HepG2 (cell line): ENCODE measurements at regions not wholly inside any gene's neighbourhood (a gene's known extent, or its start where the extent isn't known, plus 50 kb on each side); places are given as distances from the start of the nearest gene placed in this dataset.

Experiments
- ATAC-seq: fragments of 200-7000 bp; cut with Tn5 transposase; 3 replicates; pipeline ENCODE4 v1.9.1; 2020; ENCODE audit warnings: mild to moderate bottlenecking, moderate library complexity
- BruUV-seq: library from RNA; stranded (reverse); fragments of 400-500 nt; replicated peaks from 2 replicates; lab custom pipeline; 2021; lab: Mats Ljungman, UMichigan
- CTCF ChIA-PET: fragments of 300-600 bp; formaldehyde crosslinking; extraction: SDS; loops from one replicate; lab custom pipeline; 2021; ENCODE audit warnings: low total read pairs, inconsistent platforms, low intra/inter-chr PET ratio; lab: Yijun Ruan, JAX
- POLR2A ChIA-PET: fragments of 350-600 bp; sonication (Branson Sonifier 250); formaldehyde crosslinking; loops from one replicate; lab custom pipeline; 2020; ENCODE audit warnings: antibody characterized with exemption, inconsistent platforms; lab: Yijun Ruan, JAX
- DNase-seq: peaks from one replicate; pipeline ENCODE4 v3.0.0-alpha.2; 2015; ENCODE audit warnings: low spot score
- FAIRE-seq: peaks from 3 replicates; lab custom pipeline; 2011; peaks lifted over from hg19 to GRCh38; lab: Jason Lieb, UNC
- H2AFZ ChIP-seq: one replicate; pipeline ENCODE4 v1.6.1; 2011; ENCODE audit warnings: low read length, inconsistent platforms
- H3K27ac ChIP-seq: fragments of 300-600 bp; 3 replicates; pipeline ENCODE4 v1.8.0; 2011; ENCODE audit warnings: mixed run types, mild to moderate bottlenecking, mixed read lengths, low read length, inconsistent platforms; ENCODE audit not compliant: insufficient read depth; ENCODE audit errors: extremely low read length
- H3K27me3 ChIP-seq, 2 experiments: fragments of 200-600 bp in 1 of 2; 2 replicates in 1 of 2; 3 replicates in 1 of 2; pipeline versions ENCODE4 v1.6.0 to v1.8.0; 2011; ENCODE audit warnings: low read length in 2 of 2, mild to moderate bottlenecking in 2 of 2, moderate library complexity in 2 of 2, inconsistent platforms in 1 of 2; ENCODE audit not compliant: insufficient read depth in 2 of 2, control insufficient read depth in 1 of 2
- H3K36me3 ChIP-seq, 2 experiments: fragments of 200-600 bp in 1 of 2; replicated peaks in 1 of 2; 2 replicates in 1 of 2; 3 replicates in 1 of 2; pipeline versions ENCODE4 v1.5.1 to v1.8.0; 2011; ENCODE audit warnings: low read length in 2 of 2, inconsistent platforms in 1 of 2; ENCODE audit not compliant: insufficient read depth in 2 of 2, control insufficient read depth in 1 of 2
- H3K4me1 ChIP-seq: 2 replicates; pipeline ENCODE4 v1.5.1; 2012; ENCODE audit warnings: low read length, inconsistent platforms; ENCODE audit not compliant: insufficient read depth
- H3K4me2 ChIP-seq: 2 replicates; pipeline ENCODE4 v1.6.0; 2011; ENCODE audit warnings: low read depth, low read length, inconsistent platforms
- H3K4me3 ChIP-seq, 3 experiments: fragments of 200-600 bp in 1 of 3; sonication (generic), shearing (Covaris generic) in 1 of 3; replicated peaks in 1 of 3; 2 replicates each; pipeline ENCODE4 v1.5.1; 2011 to 2016; ENCODE audit warnings: low read length in 3 of 3, inconsistent platforms in 2 of 3, low read depth in 2 of 3, mild to moderate bottlenecking in 2 of 3, control low read depth in 1 of 3, mixed read lengths in 1 of 3; ENCODE audit not compliant: insufficient read depth in 1 of 3
- H3K79me2 ChIP-seq: one replicate; pipeline ENCODE4 v1.6.1; 2011; ENCODE audit warnings: low read length, inconsistent platforms; ENCODE audit not compliant: insufficient read depth
- H3K9ac ChIP-seq: 2 replicates; pipeline ENCODE4 v1.6.0; 2011; ENCODE audit warnings: mild to moderate bottlenecking, low read depth, low read length, inconsistent platforms; ENCODE audit not compliant: insufficient read depth
- H3K9me3 ChIP-seq: 2 replicates; pipeline ENCODE4 v1.5.1; 2012; ENCODE audit warnings: mild to moderate bottlenecking, low read length
- H4K20me1 ChIP-seq: 2 replicates; pipeline ENCODE4 v1.6.0; 2011; ENCODE audit warnings: inconsistent platforms, mild to moderate bottlenecking, low read length, moderate library complexity; ENCODE audit not compliant: insufficient read depth
- SMAD3 ChIP-seq: sonication (generic); formaldehyde crosslinking; IDR thresholded peaks from 2 replicates; pipeline ENCODE4 v1.4.0; 2020; ENCODE audit warnings: missing genetic modification reagents
- SOX13 ChIP-seq, 3 experiments: fragments of 450-650 bp in 1 of 3; sonication (generic) in 1 of 3; formaldehyde crosslinking in 1 of 3; IDR thresholded peaks in 2 of 3; conservative IDR thresholded peaks in 1 of 3; 2 replicates each; pipeline versions ENCODE4 v1.5.0 to v1.6.1; 2016 to 2020; ENCODE audit warnings: antibody characterized with exemption in 1 of 3, mild to moderate bottlenecking in 1 of 3, missing compliant biosample characterization in 1 of 3, missing genetic modification reagents in 1 of 3, moderate library complexity in 1 of 3
- TAF15 ChIP-seq: fragments of 200-400 bp; formaldehyde crosslinking; IDR thresholded peaks from one replicate; pipeline ENCODE4 v1.6.1; 2018; ENCODE audit warnings: mild to moderate bottlenecking, low read depth, low read length; ENCODE audit not compliant: poor library complexity, severe bottlenecking
- XRCC5 ChIP-seq: fragments of 200-400 bp; formaldehyde crosslinking; optimal IDR thresholded peaks from 2 replicates; pipeline ENCODE3; 2017; ENCODE audit warnings: mild to moderate bottlenecking, low read length
- ZNF382 ChIP-seq: sonication (generic); formaldehyde crosslinking; IDR thresholded peaks from 2 replicates; pipeline ENCODE4 v1.5.0; 2020; ENCODE audit warnings: missing genetic modification reagents, mild to moderate bottlenecking, borderline replicate concordance
- ZNF468 ChIP-seq: sonication (generic); formaldehyde crosslinking; IDR thresholded peaks from 2 replicates; pipeline ENCODE4 v1.8.0; 2022; ENCODE audit warnings: mild to moderate bottlenecking, moderate library complexity, missing genetic modification reagents
- ZSCAN30 ChIP-seq: sonication (generic); formaldehyde crosslinking; IDR thresholded peaks from 2 replicates; pipeline ENCODE4 v1.5.0; 2020; ENCODE audit warnings: mild to moderate bottlenecking, missing genetic modification reagents
- WGBS: methylation state at CpG from one replicate; pipeline ENCODE4 v1.1.6; 2017; ENCODE audit warnings: low lambda C conversion rate; 5-methylcytosine and 5-hydroxymethylcytosine counted together
- in situ Hi-C: cut with HindIII; loops from 2 replicates; pipeline ENCODE4 v1.10.0; 2017; ENCODE audit warnings: low pct_unique_long_range_greater_than_20kb; ENCODE audit not compliant: extremely low pct_ligation_motif_present
- intact Hi-C: fragments of 100-400 bp; cut with micrococcal nuclease; formaldehyde crosslinking; loops from one replicate; pipeline ENCODE4 v1.10.0; 2022; ENCODE audit not compliant: unreplicated experiment
- TF ChIP-seq, protein P1 (sequence below): sonication (generic); formaldehyde crosslinking; IDR thresholded peaks from 2 replicates; pipeline ENCODE4 v1.4.0; 2020; ENCODE audit warnings: missing genetic modification reagents
- TF ChIP-seq, protein P2 (sequence below): sonication (generic); formaldehyde crosslinking; IDR thresholded peaks from 2 replicates; pipeline ENCODE4 v1.4.0; 2020; ENCODE audit warnings: low read depth, missing genetic modification reagents

DNA sequence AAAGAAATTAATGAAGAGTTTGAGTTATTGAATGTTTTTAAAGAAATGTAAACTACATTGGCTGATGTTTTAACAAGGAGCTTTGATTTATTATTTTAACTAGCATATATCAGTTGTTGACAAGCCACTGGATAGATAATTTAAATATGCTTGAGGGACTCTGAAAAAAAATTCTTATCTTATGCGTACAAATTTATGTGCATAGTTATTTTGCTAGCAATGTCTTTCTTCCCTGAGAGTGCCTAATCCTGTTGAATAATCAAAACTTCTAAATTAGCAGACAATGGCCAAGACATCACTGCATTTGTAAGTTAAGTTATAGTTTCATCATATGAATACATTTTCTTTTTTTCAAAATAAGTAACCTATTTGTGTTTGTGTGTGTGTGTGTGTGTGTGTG is 342.3 kb downstream of the MED10 start:
- FAIRE-seq = no peak
- POLR2A ChIA-PET = no interaction called here
- in situ Hi-C loops = no loop called here

DNA sequence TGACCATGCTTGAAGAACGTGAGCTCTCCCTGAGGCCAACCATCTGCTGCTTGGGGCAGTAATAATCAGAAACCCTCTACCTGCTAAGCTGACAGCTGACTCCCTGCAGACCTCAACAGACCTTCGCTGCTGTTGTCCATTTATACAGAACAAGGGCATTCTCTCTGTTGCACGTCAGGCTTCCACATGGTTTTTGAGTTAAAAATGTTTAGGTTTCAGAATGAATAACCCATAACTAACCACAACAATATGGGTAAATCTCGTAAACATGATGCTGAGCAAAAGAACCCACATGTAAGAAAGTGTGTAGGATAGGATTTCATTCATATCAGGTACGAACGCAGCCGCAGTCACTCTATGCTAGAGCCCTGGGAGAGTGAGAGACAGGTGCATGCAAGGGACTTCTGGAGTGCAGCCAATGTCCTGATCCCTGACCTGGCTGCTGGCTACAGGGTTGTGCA is 348.5 kb downstream of the MED10 start:
- no peaks in the 10 kb centered on the region for H4K20me1 ChIP-seq
- H3K9me3 ChIP-seq = no peaks in the 10 kb centered on the region
- TF ChIP-seq ZNF382 (CRISPR knock-in tag) = no peak
- no peak for TF ChIP-seq SMAD3 (CRISPR knock-in tag)
- TF ChIP-seq ZSCAN30 (CRISPR knock-in tag) = no peak
- no peak for TF ChIP-seq TAF15
- TF ChIP-seq SOX13 (IDR thresholded peaks at IDR 0.05) = no peak
- TF ChIP-seq SOX13 (CRISPR knock-in tag; conservative IDR thresholded peaks at IDR 0.05 in 1 of 2, IDR thresholded peaks at IDR 0.05 in 1 of 2) = no peak
- TF ChIP-seq XRCC5 = no peak
- TF ChIP-seq, protein P1, sequence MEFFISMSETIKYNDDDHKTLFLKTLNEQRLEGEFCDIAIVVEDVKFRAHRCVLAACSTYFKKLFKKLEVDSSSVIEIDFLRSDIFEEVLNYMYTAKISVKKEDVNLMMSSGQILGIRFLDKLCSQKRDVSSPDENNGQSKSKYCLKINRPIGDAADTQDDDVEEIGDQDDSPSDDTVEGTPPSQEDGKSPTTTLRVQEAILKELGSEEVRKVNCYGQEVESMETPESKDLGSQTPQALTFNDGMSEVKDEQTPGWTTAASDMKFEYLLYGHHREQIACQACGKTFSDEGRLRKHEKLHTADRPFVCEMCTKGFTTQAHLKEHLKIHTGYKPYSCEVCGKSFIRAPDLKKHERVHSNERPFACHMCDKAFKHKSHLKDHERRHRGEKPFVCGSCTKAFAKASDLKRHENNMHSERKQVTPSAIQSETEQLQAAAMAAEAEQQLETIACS (CRISPR knock-in tag) = no peak
- no peak for TF ChIP-seq ZNF468 (CRISPR knock-in tag)
- 11% methylated on average over 6 of the region's 7 CpGs for WGBS
- H3K4me3 ChIP-seq = no peak overlapping the region
- H3K36me3 ChIP-seq = no peaks in the 10 kb centered on the region
- intact Hi-C loops = no loop called here
- BruUV-seq = no TSS peak
- POLR2A ChIA-PET = no interaction called here
- ATAC-seq (no peak), FAIRE-seq (no peak), DNase-seq (no peak)
- H3K79me2 ChIP-seq = no peaks in the 10 kb centered on the region
- H3K27me3 ChIP-seq = peaks cover 0 to 4% of the 10 kb centered on the region in 2 experiments; a peak in 1 of 5 replicates
- H3K27ac ChIP-seq = no peak overlapping the region
- no peaks in the 10 kb centered on the region for H3K4me1 ChIP-seq
- CTCF ChIA-PET = no interaction called here
- in situ Hi-C loops = no loop called here
- H2AFZ ChIP-seq = no peak overlapping the region
- no peak overlapping the region for H3K4me2 ChIP-seq
- no peak overlapping the region for H3K9ac ChIP-seq

More for the DNA sequence above, 342.3 kb downstream of the MED10 start:
- H3K9me3 ChIP-seq = no peaks in the 10 kb centered on the region
- H3K36me3 ChIP-seq = no peaks in the 10 kb centered on the region
- CTCF ChIA-PET = no interaction called here
- 3% methylated on average over 1 of the region's 1 CpG for WGBS
- H3K9ac ChIP-seq = no peak overlapping the region
- no peaks in the 10 kb centered on the region for H3K79me2 ChIP-seq
- H3K4me2 ChIP-seq = no peak overlapping the region
- intact Hi-C loops = no loop called here
- no peak overlapping the region for H3K27ac ChIP-seq
- no TSS peak for BruUV-seq
- H3K27me3 ChIP-seq = peaks cover 2 to 7% of the 10 kb centered on the region in 2 experiments; a peak in 2 of 5 replicates
- H2AFZ ChIP-seq = no peak overlapping the region
- TF ChIP-seq, protein P2, sequence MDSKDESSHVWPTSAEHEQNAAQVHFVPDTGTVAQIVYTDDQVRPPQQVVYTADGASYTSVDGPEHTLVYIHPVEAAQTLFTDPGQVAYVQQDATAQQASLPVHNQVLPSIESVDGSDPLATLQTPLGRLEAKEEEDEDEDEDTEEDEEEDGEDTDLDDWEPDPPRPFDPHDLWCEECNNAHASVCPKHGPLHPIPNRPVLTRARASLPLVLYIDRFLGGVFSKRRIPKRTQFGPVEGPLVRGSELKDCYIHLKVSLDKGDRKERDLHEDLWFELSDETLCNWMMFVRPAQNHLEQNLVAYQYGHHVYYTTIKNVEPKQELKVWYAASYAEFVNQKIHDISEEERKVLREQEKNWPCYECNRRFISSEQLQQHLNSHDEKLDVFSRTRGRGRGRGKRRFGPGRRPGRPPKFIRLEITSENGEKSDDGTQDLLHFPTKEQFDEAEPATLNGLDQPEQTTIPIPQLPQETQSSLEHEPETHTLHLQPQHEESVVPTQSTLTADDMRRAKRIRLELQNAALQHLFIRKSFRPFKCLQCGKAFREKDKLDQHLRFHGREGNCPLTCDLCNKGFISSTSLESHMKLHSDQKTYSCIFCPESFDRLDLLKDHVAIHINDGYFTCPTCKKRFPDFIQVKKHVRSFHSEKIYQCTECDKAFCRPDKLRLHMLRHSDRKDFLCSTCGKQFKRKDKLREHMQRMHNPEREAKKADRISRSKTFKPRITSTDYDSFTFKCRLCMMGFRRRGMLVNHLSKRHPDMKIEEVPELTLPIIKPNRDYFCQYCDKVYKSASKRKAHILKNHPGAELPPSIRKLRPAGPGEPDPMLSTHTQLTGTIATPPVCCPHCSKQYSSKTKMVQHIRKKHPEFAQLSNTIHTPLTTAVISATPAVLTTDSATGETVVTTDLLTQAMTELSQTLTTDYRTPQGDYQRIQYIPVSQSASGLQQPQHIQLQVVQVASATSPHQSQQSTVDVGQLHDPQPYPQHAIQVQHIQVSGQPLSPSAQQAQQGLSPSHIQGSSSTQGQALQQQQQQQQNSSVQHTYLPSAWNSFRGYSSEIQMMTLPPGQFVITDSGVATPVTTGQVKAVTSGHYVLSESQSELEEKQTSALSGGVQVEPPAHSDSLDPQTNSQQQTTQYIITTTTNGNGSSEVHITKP (CRISPR knock-in tag) = no peak
- H3K4me1 ChIP-seq = no peaks in the 10 kb centered on the region
- H3K4me3 ChIP-seq = no peak overlapping the region
- H4K20me1 ChIP-seq = no peaks in the 10 kb centered on the region
- ATAC-seq (no peak), DNase-seq (no peak)
